GM06990 (cell line): ENCODE measurements at regions not wholly inside any gene's neighbourhood (a gene's known extent, or its start where the extent isn't known, plus 50 kb on each side); places are given as distances from the start of the nearest gene placed in this dataset.

ENCODE experiments used
- DNase-seq: peaks from one replicate; pipeline ENCODE4 v3.0.0-alpha.2; 2011; ENCODE audit not compliant: insufficient read length; ENCODE audit errors: extremely low read depth
- H3K27me3 ChIP-seq: replicated peaks from 2 replicates; pipeline ENCODE4 v1.6.0; 2011; ENCODE audit warnings: low read length; ENCODE audit not compliant: control insufficient read depth, insufficient read depth
- H3K36me3 ChIP-seq: 2 replicates; pipeline ENCODE4 v1.5.1; 2011; ENCODE audit warnings: low read length; ENCODE audit not compliant: control insufficient read depth, insufficient read depth
- H3K4me3 ChIP-seq: replicated peaks from 2 replicates; pipeline ENCODE4 v1.5.1; 2011; ENCODE audit warnings: low read depth, mild to moderate bottlenecking, control low read depth, low read length
- TF ChIP-seq, protein P1 (sequence below): IDR thresholded peaks from 2 replicates; pipeline ENCODE4 v1.5.1; 2011; ENCODE audit warnings: low read length, control low read depth, mild to moderate bottlenecking, inconsistent platforms; ENCODE audit not compliant: insufficient read depth, poor library complexity, severe bottlenecking

DNA sequence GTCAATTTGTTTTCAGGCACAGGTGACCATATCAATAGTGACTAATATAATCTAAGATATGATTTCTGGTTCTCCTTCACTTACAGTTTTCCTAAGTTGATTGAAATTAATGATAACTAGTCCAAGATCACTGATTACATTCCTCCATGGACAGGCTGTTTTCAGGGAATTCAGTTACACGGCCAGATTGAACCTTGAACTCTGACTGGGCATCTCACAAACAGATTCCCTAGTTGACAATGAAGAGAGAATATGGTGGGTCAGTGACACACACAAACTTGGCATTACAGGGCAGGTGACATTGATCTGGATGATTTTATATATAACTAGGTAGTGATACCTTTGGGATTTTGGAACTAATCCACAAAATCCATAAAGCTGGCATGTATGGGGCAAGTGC, 110.2 kb upstream of the EGR2 start:
- Histone ChIP-seq H3K27me3 (no peaks in the 10 kb centered on the region), H3K36me3 (no peaks in the 10 kb centered on the region), H3K4me3 (no peak overlapping the region)
- DNase-seq, result no peak
- TF ChIP-seq, protein P1, sequence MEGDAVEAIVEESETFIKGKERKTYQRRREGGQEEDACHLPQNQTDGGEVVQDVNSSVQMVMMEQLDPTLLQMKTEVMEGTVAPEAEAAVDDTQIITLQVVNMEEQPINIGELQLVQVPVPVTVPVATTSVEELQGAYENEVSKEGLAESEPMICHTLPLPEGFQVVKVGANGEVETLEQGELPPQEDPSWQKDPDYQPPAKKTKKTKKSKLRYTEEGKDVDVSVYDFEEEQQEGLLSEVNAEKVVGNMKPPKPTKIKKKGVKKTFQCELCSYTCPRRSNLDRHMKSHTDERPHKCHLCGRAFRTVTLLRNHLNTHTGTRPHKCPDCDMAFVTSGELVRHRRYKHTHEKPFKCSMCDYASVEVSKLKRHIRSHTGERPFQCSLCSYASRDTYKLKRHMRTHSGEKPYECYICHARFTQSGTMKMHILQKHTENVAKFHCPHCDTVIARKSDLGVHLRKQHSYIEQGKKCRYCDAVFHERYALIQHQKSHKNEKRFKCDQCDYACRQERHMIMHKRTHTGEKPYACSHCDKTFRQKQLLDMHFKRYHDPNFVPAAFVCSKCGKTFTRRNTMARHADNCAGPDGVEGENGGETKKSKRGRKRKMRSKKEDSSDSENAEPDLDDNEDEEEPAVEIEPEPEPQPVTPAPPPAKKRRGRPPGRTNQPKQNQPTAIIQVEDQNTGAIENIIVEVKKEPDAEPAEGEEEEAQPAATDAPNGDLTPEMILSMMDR, result no peak

DNA sequence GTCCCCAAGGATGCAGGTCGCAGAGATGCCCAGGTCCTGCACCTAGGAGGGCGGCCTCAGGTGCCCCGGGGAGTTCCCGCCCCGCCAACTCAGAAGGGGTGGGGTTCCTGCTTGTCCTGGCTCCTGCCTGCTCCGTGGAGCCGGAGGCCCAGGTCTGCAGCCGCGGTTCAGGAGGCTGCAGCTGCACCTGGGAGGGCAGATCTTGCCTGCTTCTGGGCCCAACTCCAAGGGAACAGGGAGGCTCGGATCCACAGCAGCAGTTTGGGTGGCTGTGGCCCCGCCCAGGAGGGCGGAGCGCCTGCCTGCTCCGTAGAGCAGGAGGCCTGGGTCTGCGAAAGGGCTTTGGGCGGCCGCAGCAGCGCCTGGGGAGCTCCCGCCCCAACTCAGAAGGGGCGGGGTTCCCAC, 108.2 kb upstream of the EGR2 start:
- Histone ChIP-seq H3K27me3 (no peaks in the 10 kb centered on the region), H3K36me3 (no peaks in the 10 kb centered on the region), H3K4me3 (peak overlapping the region; percentile 45)
- TF ChIP-seq, protein P1, result no peak
- DNase-seq, result no peak

DNA sequence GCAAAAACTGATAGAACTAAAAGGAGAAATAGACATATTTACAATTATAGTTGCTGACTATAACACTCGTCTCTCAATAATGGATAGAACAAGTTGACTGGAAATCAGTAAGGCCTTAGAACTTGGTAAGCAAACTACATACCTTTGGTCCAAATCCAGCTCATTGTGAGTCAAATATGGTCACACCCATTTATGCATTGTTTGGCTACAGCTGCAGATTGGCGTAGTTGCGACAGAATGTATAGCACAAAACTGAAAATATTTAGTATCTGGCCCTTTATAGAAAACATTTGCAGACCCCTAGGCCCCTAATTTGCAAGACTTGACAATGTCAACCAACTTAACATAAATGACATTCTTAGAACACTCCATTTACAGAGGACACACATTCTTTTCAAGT, 103.6 kb upstream of the EGR2 start:
- no peak for DNase-seq

DNA sequence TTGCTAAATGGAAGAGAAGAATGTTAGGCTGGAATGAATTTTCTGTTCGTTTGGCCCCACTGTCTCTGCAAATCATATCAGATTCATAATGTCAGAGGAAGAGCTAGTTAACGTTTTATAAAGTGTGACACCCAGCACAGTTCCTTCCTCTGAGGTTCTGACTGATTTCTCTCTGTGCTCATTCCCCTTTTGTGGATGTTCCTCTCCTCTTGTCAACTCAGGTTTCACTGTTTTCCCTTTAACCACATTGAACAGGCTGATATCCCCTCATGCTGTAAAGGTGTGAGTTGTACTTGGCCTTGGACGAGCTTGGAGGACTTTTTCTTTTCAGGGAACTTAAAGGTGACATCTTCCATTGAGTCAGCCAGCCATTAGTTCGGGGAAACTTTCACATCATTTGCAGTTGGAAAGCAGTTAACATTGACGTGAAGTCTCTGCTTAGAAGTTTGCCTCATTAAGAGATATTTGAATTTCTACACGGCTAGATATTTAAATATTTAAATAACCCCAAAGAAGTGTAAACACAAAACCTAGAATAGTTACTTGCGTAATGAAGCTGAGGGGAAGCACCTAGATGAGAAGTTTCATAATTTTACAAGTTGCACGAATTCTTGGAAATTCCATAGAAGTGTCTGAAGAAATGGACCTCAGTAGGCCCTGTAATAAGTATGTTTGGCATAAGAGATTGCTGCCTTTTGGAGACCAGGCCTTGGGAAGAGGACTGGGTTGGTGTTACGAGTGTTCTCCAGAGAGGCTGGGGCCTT, 101.5 kb upstream of the EGR2 start:
- Histone ChIP-seq H3K27me3 (no peaks in the 10 kb centered on the region), H3K36me3 (no peaks in the 10 kb centered on the region), H3K4me3 (no peak overlapping the region)
- no peak for DNase-seq
- TF ChIP-seq, protein P1, result no peak

More for the DNA sequence above, 103.6 kb upstream of the EGR2 start:
- Histone ChIP-seq H3K36me3 (no peaks in the 10 kb centered on the region), H3K27me3 (no peaks in the 10 kb centered on the region), H3K4me3 (no peak overlapping the region)
- TF ChIP-seq, protein P1, result no peak

DNA sequence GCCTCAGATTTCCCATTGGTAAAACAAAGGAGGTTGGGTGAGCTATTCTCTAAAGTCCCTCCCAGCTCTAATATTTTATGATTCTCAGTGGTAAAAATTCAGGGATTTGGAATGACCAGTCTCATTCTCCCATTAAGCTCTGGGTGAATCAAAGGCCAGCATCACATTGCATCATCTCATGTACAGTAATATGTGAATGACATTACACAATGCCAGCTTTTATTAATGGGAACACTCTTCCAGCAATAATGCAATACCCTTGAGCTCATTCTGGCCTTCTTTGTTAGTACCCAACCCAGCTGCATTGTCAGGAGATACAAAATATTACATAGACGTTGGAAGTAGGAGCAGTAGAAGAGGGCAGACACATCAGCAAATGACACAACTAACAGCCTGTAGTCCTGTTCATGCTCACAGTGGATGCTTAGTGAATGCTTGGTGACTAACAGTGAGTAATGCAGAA, 100.0 kb upstream of the EGR2 start:
- no peak for DNase-seq
- H3K27me3 ChIP-seq, result no peaks in the 10 kb centered on the region
- TF ChIP-seq, protein P1, result no peak

More for the DNA sequence above, 100.0 kb upstream of the EGR2 start:
- H3K36me3 ChIP-seq, result no peaks in the 10 kb centered on the region
- no peak overlapping the region for H3K4me3 ChIP-seq
